Rectal smooth muscle tissue (tissue), 1 donor: ENCODE measurements at regions not wholly inside any gene's neighbourhood (a gene's known extent, or its start where the extent isn't known, plus 50 kb on each side); places are given as distances from the start of the nearest gene placed in this dataset.
A peak's percentile ranks its signal among the peaks of the same experiment; 100 is the strongest.

Experiments used
- H3K27ac ChIP-seq: one replicate; pipeline ENCODE4 v1.7.0; 2013; ENCODE audit warnings: low read depth, low read length, inconsistent platforms
- H3K27me3 ChIP-seq: one replicate; pipeline ENCODE4 v1.7.0; 2013; ENCODE audit warnings: low read length; ENCODE audit not compliant: control insufficient read depth, insufficient read depth
- H3K36me3 ChIP-seq: one replicate; pipeline ENCODE4 v1.7.0; 2013; ENCODE audit warnings: low read length; ENCODE audit not compliant: control insufficient read depth, insufficient read depth
- H3K4me1 ChIP-seq: one replicate; pipeline ENCODE4 v1.7.0; 2013; ENCODE audit warnings: low read length; ENCODE audit not compliant: control insufficient read depth, insufficient read depth
- H3K4me3 ChIP-seq: one replicate; pipeline ENCODE4 v1.7.0; 2013; ENCODE audit warnings: low read length
- H3K9ac ChIP-seq: one replicate; pipeline ENCODE4 v1.7.0; 2013; ENCODE audit warnings: low read length

DNA sequence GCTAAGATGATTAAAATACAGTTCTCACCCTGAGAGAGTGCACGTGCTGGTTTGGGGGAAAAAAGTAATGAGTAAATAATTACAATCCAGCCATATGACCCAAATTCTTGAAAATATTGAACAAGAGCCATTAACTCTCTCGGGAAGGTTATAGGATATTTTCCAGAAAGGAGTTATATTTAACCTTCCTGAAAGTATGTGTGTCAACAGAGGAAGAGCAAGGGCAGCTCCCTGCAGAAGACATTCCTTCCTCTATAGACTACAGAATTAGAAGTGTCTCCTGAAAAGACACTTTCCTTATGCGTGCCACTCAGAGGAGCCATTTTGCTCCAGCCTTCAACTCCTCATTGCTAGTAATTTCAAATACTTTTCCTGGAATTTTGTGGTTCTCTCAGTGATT, 648.7 kb downstream of the USP25 start:
- Histone ChIP-seq H3K27me3 (no peaks in the 10 kb centered on the region), H3K27ac (peak overlapping the region; percentile 0), H3K4me1 (peaks cover 27% of the 10 kb centered on the region), H3K36me3 (no peaks in the 10 kb centered on the region), H3K4me3 (no peak overlapping the region), H3K9ac (no peak overlapping the region)

DNA sequence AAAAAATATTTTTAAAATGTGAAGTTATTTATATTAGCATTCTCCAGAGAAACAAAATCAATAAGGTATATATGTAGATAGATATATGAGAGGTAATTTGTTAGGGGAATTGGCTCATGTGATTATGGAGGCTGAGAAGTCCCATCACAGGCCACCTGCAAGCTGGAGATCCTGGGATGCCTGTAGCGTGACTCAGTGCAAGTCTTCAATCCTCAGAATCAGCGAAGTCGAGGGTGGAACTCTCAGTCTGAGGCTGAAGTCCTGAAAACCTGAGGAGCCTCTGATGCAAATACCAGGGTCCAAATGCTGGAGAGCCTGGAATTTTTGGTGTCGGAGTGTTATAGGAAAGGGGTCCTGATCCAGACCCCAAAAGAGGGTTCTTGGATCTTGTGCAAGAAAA, 658.5 kb downstream of the USP25 start:
- Histone ChIP-seq H3K27ac (no peak overlapping the region), H3K9ac (no peak overlapping the region), H3K4me1 (no peaks in the 10 kb centered on the region), H3K27me3 (no peaks in the 10 kb centered on the region), H3K36me3 (no peaks in the 10 kb centered on the region), H3K4me3 (no peak overlapping the region)

DNA sequence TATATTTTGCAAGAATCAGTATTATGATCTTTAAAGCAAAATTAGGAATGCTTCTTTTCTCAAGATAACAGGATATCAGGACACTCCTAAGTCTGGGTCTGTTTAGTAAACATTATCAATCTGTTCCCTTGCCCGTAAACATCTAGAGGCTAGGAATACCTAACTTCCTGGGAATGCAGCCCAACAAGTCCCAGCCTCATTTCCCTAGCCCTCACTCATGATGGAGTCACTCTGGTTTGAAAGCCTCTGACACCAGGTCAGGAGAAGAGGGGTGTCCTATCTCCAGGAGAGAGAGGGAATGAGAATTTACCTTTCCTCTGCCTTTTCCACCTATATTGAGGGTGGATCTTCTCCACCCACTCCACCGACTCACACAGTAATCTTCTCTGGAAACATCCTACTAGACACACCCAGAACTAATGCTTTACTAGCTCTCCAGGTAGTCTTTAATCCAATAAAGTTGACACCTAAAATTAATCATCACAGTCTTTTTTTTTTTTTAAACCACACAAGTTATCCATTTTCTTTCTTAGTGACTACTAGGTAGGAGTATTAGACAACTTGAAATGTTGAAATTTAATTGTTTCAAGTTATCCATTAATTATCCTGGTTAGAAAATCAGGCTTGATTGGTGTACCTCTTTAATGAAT, 659.3 kb downstream of the USP25 start:
- Histone ChIP-seq H3K36me3 (no peaks in the 10 kb centered on the region), H3K27ac (no peak overlapping the region), H3K4me1 (no peaks in the 10 kb centered on the region), H3K9ac (no peak overlapping the region), H3K4me3 (no peak overlapping the region), H3K27me3 (no peaks in the 10 kb centered on the region)

DNA sequence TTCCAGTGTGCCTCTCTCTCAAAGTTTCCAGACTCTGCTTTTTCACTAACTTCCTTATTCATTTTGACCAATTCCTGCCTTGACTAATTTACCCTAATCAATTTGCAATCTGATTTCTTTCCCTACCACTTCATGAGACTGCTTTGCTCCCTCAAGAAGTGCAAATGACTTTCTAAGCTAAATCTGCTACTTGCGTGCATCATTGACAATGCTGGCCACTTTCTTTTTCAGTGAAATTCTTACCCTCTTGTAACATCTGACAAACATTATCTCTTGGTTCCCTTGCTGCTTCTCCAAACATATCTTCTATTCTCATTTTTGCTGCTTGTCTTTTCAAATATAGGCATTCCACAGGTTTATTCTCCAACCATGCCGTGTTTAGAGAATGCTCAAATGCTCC, 659.9 kb downstream of the USP25 start:
- Histone ChIP-seq H3K4me3 (no peak overlapping the region), H3K27me3 (no peaks in the 10 kb centered on the region), H3K9ac (no peak overlapping the region), H3K4me1 (no peaks in the 10 kb centered on the region), H3K27ac (no peak overlapping the region), H3K36me3 (no peaks in the 10 kb centered on the region)

DNA sequence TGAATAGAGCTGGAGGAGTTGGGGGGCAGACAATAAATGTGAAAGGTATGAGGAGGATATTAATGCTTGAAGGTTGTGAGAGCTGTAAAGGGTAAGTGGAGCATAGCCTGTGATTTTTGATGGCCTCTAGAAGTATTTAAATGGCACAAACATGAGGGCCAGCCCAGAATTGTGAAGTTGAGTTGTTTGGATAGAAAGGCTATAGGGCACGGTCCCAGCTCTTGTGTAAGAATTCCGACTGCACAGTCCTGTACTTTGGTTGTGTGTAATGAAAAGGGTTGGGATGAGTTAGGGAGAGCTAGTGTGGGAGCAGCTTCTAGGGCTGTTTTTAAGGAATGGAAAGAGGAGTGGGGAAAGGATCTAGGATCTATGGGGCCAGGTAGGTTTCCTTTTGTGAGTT, 665.5 kb downstream of the USP25 start:
- Histone ChIP-seq H3K36me3 (no peaks in the 10 kb centered on the region), H3K27ac (no peak overlapping the region), H3K27me3 (no peaks in the 10 kb centered on the region), H3K4me1 (no peaks in the 10 kb centered on the region), H3K9ac (no peak overlapping the region), H3K4me3 (no peak overlapping the region)

DNA sequence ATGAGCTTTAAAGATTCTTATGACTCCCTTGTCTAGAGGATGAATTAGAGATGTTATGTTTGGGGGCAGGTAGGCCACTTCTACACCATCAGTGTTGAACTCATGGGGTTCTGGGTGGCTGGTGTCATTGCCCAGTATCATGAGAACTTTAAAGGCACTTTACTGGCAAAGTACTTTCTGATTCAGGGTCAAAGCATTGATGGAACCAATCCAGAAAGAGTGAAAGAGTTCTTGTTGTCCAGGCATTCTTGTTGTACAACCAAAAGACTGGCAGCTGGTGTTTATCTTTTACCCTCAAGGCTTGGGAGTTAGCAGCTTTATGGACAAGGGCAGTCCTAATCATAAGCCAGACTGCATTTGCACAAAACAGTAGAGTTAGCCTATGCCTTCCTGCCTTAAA, 673.0 kb downstream of the USP25 start:
- no peak overlapping the region for H3K27ac ChIP-seq
- H3K4me1 ChIP-seq = no peaks in the 10 kb centered on the region
- H3K9ac ChIP-seq = no peak overlapping the region
- H3K36me3 ChIP-seq = no peaks in the 10 kb centered on the region
- no peak overlapping the region for H3K4me3 ChIP-seq
- no peaks in the 10 kb centered on the region for H3K27me3 ChIP-seq

DNA sequence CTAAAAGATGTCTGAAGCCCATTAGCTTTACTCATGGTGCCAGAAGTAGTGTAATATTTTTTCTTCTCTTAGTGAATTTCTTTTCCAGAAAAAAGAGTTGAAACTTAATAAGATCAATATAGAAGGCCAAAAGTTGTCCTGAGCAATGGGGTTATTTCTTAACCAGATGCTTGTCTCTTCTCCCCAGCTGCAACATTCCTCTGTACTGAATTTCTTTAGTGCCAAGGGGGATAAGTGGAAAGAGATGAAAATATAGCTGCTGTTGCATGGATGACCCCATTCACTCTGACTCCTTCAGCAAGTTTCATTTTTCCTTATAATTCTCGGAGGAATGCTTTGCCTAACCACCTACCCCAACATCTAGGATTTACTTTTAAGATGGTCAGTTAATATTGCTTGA, 675.0 kb downstream of the USP25 start:
- no peak overlapping the region for H3K27ac ChIP-seq
- H3K4me3 ChIP-seq = no peak overlapping the region
- H3K4me1 ChIP-seq = no peaks in the 10 kb centered on the region
- H3K27me3 ChIP-seq = no peaks in the 10 kb centered on the region
- H3K36me3 ChIP-seq = no peaks in the 10 kb centered on the region
- H3K9ac ChIP-seq = no peak overlapping the region

DNA sequence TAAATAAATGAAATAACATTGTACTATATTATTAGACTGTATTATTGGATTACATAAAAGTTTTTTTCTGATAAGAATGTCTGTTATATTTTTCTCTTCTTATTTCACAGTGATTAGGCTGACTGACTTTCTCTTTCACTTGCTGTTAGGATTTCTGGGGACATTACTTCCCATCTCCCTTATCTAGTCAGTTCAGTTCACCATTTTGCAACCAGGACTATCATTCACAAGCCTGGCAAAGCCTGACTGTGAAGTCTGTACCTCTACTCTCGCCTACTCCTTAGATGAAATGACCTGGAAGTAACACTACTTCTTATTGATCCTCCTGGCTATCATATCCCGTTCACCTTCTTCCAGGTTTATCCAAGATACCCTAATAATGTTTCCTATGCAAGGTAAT, 676.6 kb downstream of the USP25 start:
- Histone ChIP-seq H3K36me3 (no peaks in the 10 kb centered on the region), H3K9ac (no peak overlapping the region), H3K4me3 (no peak overlapping the region), H3K4me1 (no peaks in the 10 kb centered on the region), H3K27me3 (no peaks in the 10 kb centered on the region), H3K27ac (no peak overlapping the region)

DNA sequence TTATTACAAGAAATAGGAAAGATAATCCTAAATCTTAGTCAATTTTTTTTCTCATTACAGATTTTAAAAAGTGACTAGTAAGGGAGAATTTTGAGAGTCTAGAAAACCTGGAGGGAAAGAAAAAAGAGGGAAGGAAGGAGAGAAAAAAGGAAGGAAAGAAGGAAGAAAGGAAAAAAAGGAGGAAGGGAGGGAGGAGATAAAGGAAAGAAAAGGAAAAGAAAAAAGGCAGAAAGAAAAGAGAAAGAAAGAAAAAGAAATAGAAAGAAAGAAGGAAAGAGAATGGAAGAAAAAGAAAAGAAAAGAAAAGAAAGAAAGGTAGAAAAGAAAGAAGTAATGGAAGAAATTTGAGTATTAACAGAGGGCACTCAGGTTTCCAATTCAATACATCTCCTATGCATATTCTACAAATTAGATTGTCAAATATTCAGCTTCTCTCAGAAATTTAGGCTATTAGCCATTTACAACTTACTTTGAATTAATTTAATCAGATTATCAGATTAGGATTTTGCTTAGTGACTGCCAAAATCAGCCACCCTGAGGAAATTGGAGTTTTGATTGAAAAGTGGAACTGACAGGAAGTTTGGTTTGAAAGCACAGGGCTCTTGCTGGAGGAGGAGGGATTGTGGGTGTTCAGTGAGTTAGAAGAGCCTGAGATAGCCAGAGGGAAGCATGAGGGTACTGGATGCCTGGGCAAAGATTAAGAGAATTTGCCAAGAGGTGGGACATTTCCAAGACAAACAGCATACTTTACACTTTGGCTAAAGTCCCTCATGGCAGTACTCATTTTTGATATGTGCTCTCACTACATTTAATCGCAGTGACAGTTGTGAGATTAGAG, 677.8 kb downstream of the USP25 start:
- no peak overlapping the region for H3K4me3 ChIP-seq
- no peaks in the 10 kb centered on the region for H3K36me3 ChIP-seq
- no peak overlapping the region for H3K27ac ChIP-seq

DNA sequence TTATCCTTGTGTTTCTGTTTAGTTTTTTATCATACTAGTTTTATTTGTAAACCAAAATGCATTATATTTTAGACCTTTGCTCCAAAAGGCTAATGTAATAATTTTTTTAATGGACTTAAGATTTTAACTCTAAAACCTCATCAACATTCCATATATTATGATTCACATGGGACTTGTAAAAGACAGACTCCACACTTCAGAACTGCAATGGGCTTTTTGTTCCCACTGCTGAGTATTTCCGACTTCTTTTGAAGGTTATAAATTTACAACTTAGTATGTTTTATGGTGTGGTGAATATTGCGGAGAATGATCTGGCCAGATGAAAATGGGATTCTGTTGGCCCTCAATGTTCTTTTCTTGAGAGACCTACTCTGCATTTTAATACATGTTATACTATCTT, 678.5 kb downstream of the USP25 start:
- Histone ChIP-seq H3K4me1 (no peaks in the 10 kb centered on the region), H3K27me3 (no peaks in the 10 kb centered on the region), H3K27ac (no peak overlapping the region), H3K9ac (no peak overlapping the region), H3K4me3 (no peak overlapping the region), H3K36me3 (no peaks in the 10 kb centered on the region)

More for the DNA sequence above, 677.8 kb downstream of the USP25 start:
- Histone ChIP-seq H3K4me1 (no peaks in the 10 kb centered on the region), H3K9ac (no peak overlapping the region), H3K27me3 (no peaks in the 10 kb centered on the region)

DNA sequence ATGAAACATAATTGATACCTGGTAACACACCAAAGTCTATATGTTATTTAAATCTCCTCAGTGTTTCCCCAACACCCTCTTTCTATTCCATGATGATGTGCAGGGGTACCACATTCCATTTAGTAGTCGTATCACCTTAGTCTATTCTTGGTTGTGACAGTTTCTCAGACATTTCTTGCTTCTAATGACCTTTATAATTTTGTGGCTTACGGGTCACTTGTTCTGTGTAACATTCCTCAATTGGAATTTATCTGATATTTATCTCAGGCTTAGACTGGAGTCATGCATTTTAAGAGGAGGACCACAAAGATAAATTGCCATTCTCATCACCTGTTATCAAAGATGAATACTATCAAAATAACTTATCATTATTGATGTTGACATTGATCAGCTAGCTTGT, 679.6 kb downstream of the USP25 start:
- H3K27me3 ChIP-seq = no peaks in the 10 kb centered on the region
- H3K9ac ChIP-seq = no peak overlapping the region
- no peak overlapping the region for H3K27ac ChIP-seq
- no peaks in the 10 kb centered on the region for H3K36me3 ChIP-seq
- no peaks in the 10 kb centered on the region for H3K4me1 ChIP-seq
- H3K4me3 ChIP-seq = no peak overlapping the region

DNA sequence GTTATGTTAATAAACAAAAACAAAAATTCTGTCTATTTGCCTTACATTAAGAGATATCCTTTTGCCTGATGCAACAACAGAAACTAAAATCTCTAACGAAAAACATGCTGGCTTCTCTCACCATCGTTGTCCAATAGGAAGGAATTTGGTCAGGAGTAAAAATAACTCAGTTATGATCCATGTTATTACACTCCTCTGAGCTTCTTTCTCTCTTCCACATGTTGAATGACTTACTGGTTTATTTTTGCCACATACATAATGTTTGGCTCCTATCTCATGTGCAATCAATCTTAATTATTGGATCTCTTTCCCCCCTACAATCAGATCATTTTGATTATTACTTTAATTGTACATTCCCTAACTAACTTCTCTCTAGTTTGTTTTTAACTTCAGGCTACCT, 688.4 kb downstream of the USP25 start:
- Histone ChIP-seq H3K4me1 (peaks cover 3% of the 10 kb centered on the region), H3K27ac (no peak overlapping the region), H3K27me3 (no peaks in the 10 kb centered on the region), H3K4me3 (no peak overlapping the region), H3K9ac (no peak overlapping the region), H3K36me3 (no peaks in the 10 kb centered on the region)

DNA sequence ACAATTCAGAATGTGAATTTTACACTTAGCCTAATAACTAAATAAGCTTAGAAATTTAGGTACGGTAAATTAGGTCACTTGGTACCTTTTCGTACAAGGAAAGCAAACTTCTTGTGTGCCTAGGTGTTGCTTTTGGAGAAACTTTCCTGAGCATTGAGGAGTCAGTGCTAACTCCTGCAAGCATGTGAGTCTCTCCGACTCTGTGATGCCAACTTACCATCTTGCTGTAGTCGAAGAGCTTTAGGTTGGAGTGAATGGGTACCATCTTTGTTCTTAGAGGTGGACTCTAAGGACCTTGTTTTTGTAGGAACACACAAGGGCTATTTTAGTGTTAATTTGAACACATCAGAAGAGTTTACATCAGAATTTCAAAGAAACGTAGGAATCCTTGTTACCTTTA, 688.9 kb downstream of the USP25 start:
- Histone ChIP-seq H3K4me3 (no peak overlapping the region), H3K4me1 (peaks cover 3% of the 10 kb centered on the region), H3K9ac (no peak overlapping the region)

More for the DNA sequence above, 688.9 kb downstream of the USP25 start:
- Histone ChIP-seq H3K27ac (no peak overlapping the region), H3K27me3 (no peaks in the 10 kb centered on the region), H3K36me3 (no peaks in the 10 kb centered on the region)
